ENCODE measurements at regions not wholly inside any gene's neighbourhood (a gene's known extent, or its start where the extent isn't known, plus 50 kb on each side); places are given as distances from the start of the nearest gene placed in this dataset.
"Not testable (repeated sequence)": the region's sequence is repeated elsewhere in the genome, so short reads cannot be mapped to it uniquely, and the experiment has no call there.

GRCh38 chr1:65027666-65028358, 61.5 kb upstream of the JAK1 start:
- H3K4me1 ChIP-seq (ENCODE audit: insufficient read depth): no peaks in the 10 kb centered on the region
- peak; percentile 13 for DNase-seq
- no peaks in the 10 kb centered on the region for H3K36me3 ChIP-seq (ENCODE audit: low read depth)
- H3K4me2 ChIP-seq (ENCODE audit: unreplicated experiment): no peak overlapping the region
- no peak overlapping the region for H2AFZ ChIP-seq
- 63 to 83% methylated on average over 5 of the region's 5 CpGs for WGBS, 2 experiments (ENCODE audit: low coverage in 1 of 2, low lambda C conversion rate in 2 of 2, missing lambda C conversion rate in 2 of 2)
- no peak overlapping the region for H3K9ac ChIP-seq
- no peaks in the 10 kb centered on the region for H3K27me3 ChIP-seq (replicated peaks; ENCODE audit: insufficient read depth)
- H3F3A ChIP-seq (ENCODE audit: insufficient read depth): no peaks in the 10 kb centered on the region
- no peaks in the 10 kb centered on the region for H3K79me2 ChIP-seq (ENCODE audit: insufficient read depth)
- no peaks in the 10 kb centered on the region for H3K9me3 ChIP-seq (ENCODE audit: low read depth)
- TF ChIP-seq EZH2 (IDR thresholded peaks at IDR 0.05; ENCODE audit: insufficient read depth, poor library complexity, severe bottlenecking) (no peak), EZH2phosphoT487 (IDR thresholded peaks at IDR 0.05; ENCODE audit: insufficient read depth, low read depth) (no peak)
- no peaks in the 10 kb centered on the region for H4K20me1 ChIP-seq (ENCODE audit: insufficient read depth)
- in situ Hi-C loops (cut with MboI): no loop called here
- H3K4me3 ChIP-seq: no peak overlapping the region
- H3K27ac ChIP-seq: no peak overlapping the region
- H3K9me2 ChIP-seq (ENCODE audit: insufficient read depth): no peaks in the 10 kb centered on the region

- H3K9me2 ChIP-seq (ENCODE audit: insufficient read depth); H3K4me2 ChIP-seq (ENCODE audit: unreplicated experiment); H3K4me1 ChIP-seq (ENCODE audit: insufficient read depth); in situ Hi-C loops (cut with MboI); H3K4me3 ChIP-seq; H2AFZ ChIP-seq; H3K36me3 ChIP-seq (ENCODE audit: low read depth); H3K9ac ChIP-seq; H3K27me3 ChIP-seq (replicated peaks; ENCODE audit: insufficient read depth); DNase-seq; H3F3A ChIP-seq (ENCODE audit: insufficient read depth); H3K9me3 ChIP-seq (ENCODE audit: low read depth); H4K20me1 ChIP-seq (ENCODE audit: insufficient read depth); H3K27ac ChIP-seq; H3K79me2 ChIP-seq (ENCODE audit: insufficient read depth): not testable (repeated sequence)
- 86 to 88% methylated on average over 3 of the region's 3 CpGs for WGBS, 2 experiments (ENCODE audit: low coverage in 1 of 2, low lambda C conversion rate in 2 of 2, missing lambda C conversion rate in 2 of 2)
Measured at GRCh38 chr1:65029434-65029833, 63.1 kb upstream of the JAK1 start.

GRCh38 chr1:65034879-65035278, 68.5 kb upstream of the JAK1 start:
- H3K4me2 ChIP-seq (ENCODE audit: unreplicated experiment); H3K4me1 ChIP-seq (ENCODE audit: insufficient read depth); H3K9me2 ChIP-seq (ENCODE audit: insufficient read depth); H3K79me2 ChIP-seq (ENCODE audit: insufficient read depth); H4K20me1 ChIP-seq (ENCODE audit: insufficient read depth); H2AFZ ChIP-seq; H3F3A ChIP-seq (ENCODE audit: insufficient read depth); DNase-seq; H3K4me3 ChIP-seq; H3K9me3 ChIP-seq (ENCODE audit: low read depth); H3K36me3 ChIP-seq (ENCODE audit: low read depth); H3K27me3 ChIP-seq (replicated peaks; ENCODE audit: insufficient read depth); H3K27ac ChIP-seq; in situ Hi-C loops (cut with MboI); H3K9ac ChIP-seq: not testable (repeated sequence)
- 91 to 93% methylated on average over 5 of the region's 5 CpGs for WGBS, 2 experiments (ENCODE audit: low coverage in 1 of 2, low lambda C conversion rate in 2 of 2, missing lambda C conversion rate in 2 of 2)

- no peak overlapping the region for H3K4me2 ChIP-seq (ENCODE audit: unreplicated experiment)
- H3K9ac ChIP-seq: no peak overlapping the region
- no peak for DNase-seq
- no peaks in the 10 kb centered on the region for H3K79me2 ChIP-seq (ENCODE audit: insufficient read depth)
- no peaks in the 10 kb centered on the region for H3F3A ChIP-seq (ENCODE audit: insufficient read depth)
- H3K9me2 ChIP-seq (ENCODE audit: insufficient read depth): no peaks in the 10 kb centered on the region
- no peak overlapping the region for H2AFZ ChIP-seq
- no peaks in the 10 kb centered on the region for H4K20me1 ChIP-seq (ENCODE audit: insufficient read depth)
- H3K4me3 ChIP-seq: no peak overlapping the region
- no peak overlapping the region for H3K27ac ChIP-seq
- H3K4me1 ChIP-seq (ENCODE audit: insufficient read depth): no peaks in the 10 kb centered on the region
- H3K36me3 ChIP-seq (ENCODE audit: low read depth): no peaks in the 10 kb centered on the region
- WGBS, 2 experiments (ENCODE audit: low coverage in 1 of 2, low lambda C conversion rate in 2 of 2, missing lambda C conversion rate in 2 of 2): 83 to 89% methylated on average over 1 of the region's 1 CpG
- in situ Hi-C loops (cut with MboI): no loop called here
- no peaks in the 10 kb centered on the region for H3K9me3 ChIP-seq (ENCODE audit: low read depth)
- H3K27me3 ChIP-seq (replicated peaks; ENCODE audit: insufficient read depth): no peaks in the 10 kb centered on the region
- TF ChIP-seq EZH2phosphoT487 (IDR thresholded peaks at IDR 0.05; ENCODE audit: insufficient read depth, low read depth): no peak
- TF ChIP-seq EZH2 (IDR thresholded peaks at IDR 0.05; ENCODE audit: insufficient read depth, poor library complexity, severe bottlenecking): no peak
Measured at GRCh38 chr1:65036570-65037051, 70.3 kb upstream of the JAK1 start.

GRCh38 chr1:65039066-65039465, 72.7 kb upstream of the JAK1 start:
- Histone ChIP-seq H3K9me2 (ENCODE audit: insufficient read depth) (no peaks in the 10 kb centered on the region), H3K9me3 (ENCODE audit: low read depth) (no peaks in the 10 kb centered on the region), H3K4me2 (ENCODE audit: unreplicated experiment) (no peak overlapping the region), H4K20me1 (ENCODE audit: insufficient read depth) (no peaks in the 10 kb centered on the region), H3K4me1 (ENCODE audit: insufficient read depth) (no peaks in the 10 kb centered on the region), H3K27ac (no peak overlapping the region), H3F3A (ENCODE audit: insufficient read depth) (no peaks in the 10 kb centered on the region), H3K9ac (no peak overlapping the region), H3K27me3 (replicated peaks; ENCODE audit: insufficient read depth) (no peaks in the 10 kb centered on the region), H3K36me3 (ENCODE audit: low read depth) (no peaks in the 10 kb centered on the region), H2AFZ (no peak overlapping the region), H3K4me3 (no peak overlapping the region), H3K79me2 (ENCODE audit: insufficient read depth) (no peaks in the 10 kb centered on the region)
- in situ Hi-C loops (cut with MboI): no loop called here
- TF ChIP-seq EZH2phosphoT487 (IDR thresholded peaks at IDR 0.05; ENCODE audit: insufficient read depth, low read depth): no peak
- no peak for TF ChIP-seq EZH2 (IDR thresholded peaks at IDR 0.05; ENCODE audit: insufficient read depth, poor library complexity, severe bottlenecking)
- 92 to 95% methylated on average over 1 of the region's 1 CpG for WGBS, 2 experiments (ENCODE audit: low coverage in 1 of 2, low lambda C conversion rate in 2 of 2, missing lambda C conversion rate in 2 of 2)
- DNase-seq: no peak

Measured in GM23248 (cell line).